ENCODE measurements at regions not wholly inside any gene's neighbourhood (a gene's known extent, or its start where the extent isn't known, plus 50 kb on each side); places are given as distances from the start of the nearest gene placed in this dataset.

DNA sequence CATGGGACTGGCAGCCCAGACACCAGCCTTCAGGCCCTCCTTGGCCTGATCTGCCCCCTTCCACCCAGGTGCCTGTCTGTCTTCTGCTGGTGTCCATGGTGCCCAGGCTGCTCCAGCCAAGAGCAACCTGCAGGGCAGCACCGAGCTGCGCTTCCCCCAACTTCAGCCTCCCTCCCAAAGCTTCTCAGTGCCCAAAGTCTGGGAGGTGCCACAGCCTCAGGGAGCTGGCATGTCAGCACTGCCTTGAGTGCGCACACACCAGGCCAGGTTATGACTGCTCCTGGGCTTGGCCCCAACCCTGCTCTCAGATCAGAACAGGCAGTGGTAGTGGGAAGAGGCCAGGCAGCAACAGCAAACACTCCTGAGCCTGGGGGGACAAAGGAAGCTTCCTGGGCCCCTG, 304.6 kb upstream of the NRG3 start:
- TF ChIP-seq CTCF (IDR thresholded peaks at IDR 0.05; ENCODE audit: low read length) (no peak), EZH2 (IDR thresholded peaks at IDR 0.05; ENCODE audit: borderline replicate concordance, low read length) (no peak)
